Coronary artery (tissue), 2 donors: ENCODE measurements at regions not wholly inside any gene's neighbourhood (a gene's known extent, or its start where the extent isn't known, plus 50 kb on each side); places are given as distances from the start of the nearest gene placed in this dataset.

Source experiments
- DNase-seq: peaks from one replicate; pipeline ENCODE4 v3.0.0-alpha.2; 2017; ENCODE audit warnings: low spot score
- H3K27ac ChIP-seq, 2 donors: fragments of 200-600 bp; sonication (generic); one replicate each; pipeline ENCODE4 v1.5.1; 2016 to 2019
- H3K4me3 ChIP-seq: fragments of 200-600 bp; sonication (generic); 2 replicates; pipeline ENCODE4 v1.5.1; 2016; ENCODE audit warnings: mild to moderate bottlenecking, moderate library complexity
- TF ChIP-seq, protein P1 (sequence below): fragments of 200-600 bp; sonication (generic); IDR thresholded peaks from one replicate; pipeline ENCODE4 v1.5.1; 2019; ENCODE audit warnings: antibody characterized with exemption

GRCh38 chr22:22421392-22421791 lies 87.2 kb downstream of the ZNF280B start:
- Histone ChIP-seq H3K27ac (no peak overlapping the region), H3K4me3 (no peak overlapping the region)
- DNase-seq, result no peak
- TF ChIP-seq, protein P1, sequence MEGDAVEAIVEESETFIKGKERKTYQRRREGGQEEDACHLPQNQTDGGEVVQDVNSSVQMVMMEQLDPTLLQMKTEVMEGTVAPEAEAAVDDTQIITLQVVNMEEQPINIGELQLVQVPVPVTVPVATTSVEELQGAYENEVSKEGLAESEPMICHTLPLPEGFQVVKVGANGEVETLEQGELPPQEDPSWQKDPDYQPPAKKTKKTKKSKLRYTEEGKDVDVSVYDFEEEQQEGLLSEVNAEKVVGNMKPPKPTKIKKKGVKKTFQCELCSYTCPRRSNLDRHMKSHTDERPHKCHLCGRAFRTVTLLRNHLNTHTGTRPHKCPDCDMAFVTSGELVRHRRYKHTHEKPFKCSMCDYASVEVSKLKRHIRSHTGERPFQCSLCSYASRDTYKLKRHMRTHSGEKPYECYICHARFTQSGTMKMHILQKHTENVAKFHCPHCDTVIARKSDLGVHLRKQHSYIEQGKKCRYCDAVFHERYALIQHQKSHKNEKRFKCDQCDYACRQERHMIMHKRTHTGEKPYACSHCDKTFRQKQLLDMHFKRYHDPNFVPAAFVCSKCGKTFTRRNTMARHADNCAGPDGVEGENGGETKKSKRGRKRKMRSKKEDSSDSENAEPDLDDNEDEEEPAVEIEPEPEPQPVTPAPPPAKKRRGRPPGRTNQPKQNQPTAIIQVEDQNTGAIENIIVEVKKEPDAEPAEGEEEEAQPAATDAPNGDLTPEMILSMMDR, result no peak

DNA sequence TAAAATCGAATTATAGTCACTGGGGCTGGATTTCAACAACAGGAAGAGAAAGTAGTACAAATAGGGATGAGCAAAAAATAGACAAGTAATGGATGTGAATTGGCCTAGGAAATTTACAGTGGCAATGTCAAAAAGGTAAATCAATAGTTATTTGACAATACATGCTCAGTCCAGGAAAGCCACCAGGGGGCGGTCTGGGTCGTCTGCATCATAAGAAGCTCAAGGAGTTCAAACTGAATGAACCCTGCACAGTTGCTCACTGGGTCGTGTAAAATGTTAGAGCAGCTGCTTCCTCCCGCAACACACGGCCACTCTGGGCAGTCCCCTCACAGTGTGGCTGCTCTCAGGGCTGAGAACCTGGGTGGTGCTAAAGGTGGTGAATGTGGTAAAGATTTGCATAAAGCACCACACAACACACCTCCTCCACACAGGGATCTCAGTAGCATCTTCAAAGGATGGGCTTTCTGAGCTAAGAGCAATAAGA lies 85.9 kb downstream of the ZNF280B start:
- TF ChIP-seq, protein P1, result peak; percentile 30
- DNase-seq, result no peak
- H3K4me3 ChIP-seq, result no peak overlapping the region
- H3K27ac ChIP-seq, result no peak overlapping the region

DNA sequence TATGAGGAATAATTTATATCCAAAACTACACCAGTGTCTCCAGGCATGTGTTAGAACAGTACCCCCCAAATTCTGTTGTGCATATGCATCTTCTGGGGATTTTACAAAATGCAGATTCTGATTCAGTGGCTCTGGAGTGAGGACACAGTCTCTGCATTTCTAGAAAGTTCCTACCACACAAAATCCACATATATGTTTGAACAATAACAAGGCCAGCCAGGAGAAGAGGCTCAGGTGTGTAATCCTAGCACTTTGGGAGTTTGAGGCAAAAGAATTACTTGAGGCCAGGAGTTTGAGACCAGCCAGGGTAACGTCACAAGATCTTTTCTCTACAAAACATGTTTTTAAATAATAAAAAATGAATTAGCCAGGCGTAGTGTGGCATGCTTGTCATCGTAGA lies 84.9 kb downstream of the ZNF280B start:
- Histone ChIP-seq H3K4me3 (no peak overlapping the region), H3K27ac (no peak overlapping the region)
- DNase-seq, result no peak
- TF ChIP-seq, protein P1, result no peak

- H3K4me3 ChIP-seq, result no peak overlapping the region
- H3K27ac ChIP-seq, result no peak overlapping the region
- TF ChIP-seq, protein P1, result no peak
- DNase-seq, result no peak
Observed at GRCh38 chr22:22424210-22424800, 84.2 kb downstream of the ZNF280B start.

GRCh38 chr22:22424956-22425355 lies 83.6 kb downstream of the ZNF280B start:
- H3K4me3 ChIP-seq, result no peak overlapping the region
- H3K27ac ChIP-seq, result no peak overlapping the region
- TF ChIP-seq, protein P1, result no peak
- no peak for DNase-seq

GRCh38 chr22:22425356-22425755 lies 83.2 kb downstream of the ZNF280B start:
- DNase-seq, result no peak
- TF ChIP-seq, protein P1, result no peak
- Histone ChIP-seq H3K27ac (no peak overlapping the region), H3K4me3 (no peak overlapping the region)
